Activated naive CD4-positive, alpha-beta T cell treated with Interleukin-2 at 50 U/mL for 16 hours (primary cell): ENCODE measurements at regions not wholly inside any gene's neighbourhood (a gene's known extent, or its start where the extent isn't known, plus 50 kb on each side); places are given as distances from the start of the nearest gene placed in this dataset.
A peak's percentile ranks its signal among the peaks of the same experiment; 100 is the strongest.

Experiments used
- DNase-seq: peaks from one replicate; pipeline ENCODE4 v3.0.0-alpha.2; 2020

- no peak for DNase-seq
These were observed 119.8 kb downstream of the TENT4A start for GRCh38 chr5:6832994-6833393.

- DNase-seq: no peak
These were observed 120.2 kb downstream of the TENT4A start for GRCh38 chr5:6833406-6833805.

- DNase-seq: no peak
These were observed 123.9 kb downstream of the TENT4A start for GRCh38 chr5:6837095-6837494.

GRCh38 chr5:6837519-6838110, 124.4 kb downstream of the TENT4A start:
- peak; percentile 46 for DNase-seq

- no peak for DNase-seq
These were observed 125.5 kb downstream of the TENT4A start for GRCh38 chr5:6838736-6839135.

- DNase-seq: no peak
These were observed 127.0 kb downstream of the TENT4A start for GRCh38 chr5:6840136-6840793.

GRCh38 chr5:6843335-6843734, 130.1 kb downstream of the TENT4A start:
- DNase-seq: no peak

- DNase-seq: no peak
These were observed 130.6 kb downstream of the TENT4A start for GRCh38 chr5:6843821-6844220.

- DNase-seq: no peak
These were observed 132.6 kb downstream of the TENT4A start for GRCh38 chr5:6845856-6846255.

GRCh38 chr5:6847870-6848269, 134.6 kb downstream of the TENT4A start:
- DNase-seq: no peak

GRCh38 chr5:6849316-6850105, 136.3 kb downstream of the TENT4A start:
- DNase-seq: peak; percentile 6

- no peak for DNase-seq
These were observed 136.8 kb downstream of the TENT4A start for GRCh38 chr5:6850106-6850432.

- no peak for DNase-seq
These were observed 143.4 kb downstream of the TENT4A start for GRCh38 chr5:6856653-6857052.

GRCh38 chr5:6858419-6858818, 145.2 kb downstream of the TENT4A start:
- no peak for DNase-seq

- DNase-seq: no peak
These were observed 145.8 kb downstream of the TENT4A start for GRCh38 chr5:6859023-6859422.

GRCh38 chr5:6859951-6860638, 146.9 kb downstream of the TENT4A start:
- no peak for DNase-seq

- DNase-seq: no peak
These were observed 147.8 kb downstream of the TENT4A start for GRCh38 chr5:6861036-6861435.

- no peak for DNase-seq
These were observed 148.4 kb downstream of the TENT4A start for GRCh38 chr5:6861667-6862066.

GRCh38 chr5:6862306-6862705, 149.1 kb downstream of the TENT4A start:
- no peak for DNase-seq

- no peak for DNase-seq
These were observed 154.5 kb downstream of the TENT4A start for GRCh38 chr5:6867712-6868111.

- DNase-seq: no peak
These were observed 154.9 kb downstream of the TENT4A start for GRCh38 chr5:6868171-6868570.

- no peak for DNase-seq
These were observed 155.5 kb downstream of the TENT4A start for GRCh38 chr5:6868575-6869215.

GRCh38 chr5:6869677-6870076, 156.4 kb downstream of the TENT4A start:
- DNase-seq: no peak
